Smooth muscle cell of the brain vasculature (primary cell): ENCODE measurements at regions not wholly inside any gene's neighbourhood (a gene's known extent, or its start where the extent isn't known, plus 50 kb on each side); places are given as distances from the start of the nearest gene placed in this dataset.
"Not testable (repeated sequence)": the region's sequence is repeated elsewhere in the genome, so short reads cannot be mapped to it uniquely, and the experiment has no call there.

Experiments
- DNase-seq: peaks from one replicate; pipeline ENCODE4 v3.0.0-alpha.2; 2012; ENCODE audit warnings: low read depth, low spot score

- DNase-seq = peak; percentile 6
Measured at GRCh38 chr2:13682540-13683272, 949.8 kb upstream of the LRATD1 start.

GRCh38 chr2:13686262-13686661 is 946.3 kb upstream of the LRATD1 start:
- no peak for DNase-seq

- DNase-seq = no peak
Measured at GRCh38 chr2:13694673-13695072, 937.8 kb upstream of the LRATD1 start.

GRCh38 chr2:13696601-13697000 is 935.9 kb upstream of the LRATD1 start:
- no peak for DNase-seq

- DNase-seq = no peak
Measured at GRCh38 chr2:13698847-13699246, 933.7 kb upstream of the LRATD1 start.

DNA sequence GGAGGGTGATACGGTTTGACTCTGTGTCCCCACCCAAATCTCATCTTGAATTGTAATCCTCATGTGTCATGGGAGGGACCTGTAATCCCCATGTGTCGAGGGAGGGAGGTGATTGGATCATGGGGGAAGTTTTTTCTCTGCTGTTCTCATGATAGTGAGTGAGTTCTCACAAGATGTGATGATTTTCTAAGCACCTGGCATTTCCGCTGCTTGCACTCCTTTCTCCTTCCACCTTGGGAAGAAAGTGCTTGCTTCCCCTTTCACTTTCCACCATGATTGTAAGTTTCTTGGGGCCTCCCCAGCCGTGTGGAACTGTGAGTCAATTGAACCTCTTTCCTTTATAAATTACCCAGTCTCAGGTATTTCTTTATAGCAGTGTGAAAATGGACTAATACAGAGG is 932.6 kb upstream of the LRATD1 start:
- DNase-seq = not testable (repeated sequence)

GRCh38 chr2:13711154-13711553 is 921.4 kb upstream of the LRATD1 start:
- no peak for DNase-seq

DNA sequence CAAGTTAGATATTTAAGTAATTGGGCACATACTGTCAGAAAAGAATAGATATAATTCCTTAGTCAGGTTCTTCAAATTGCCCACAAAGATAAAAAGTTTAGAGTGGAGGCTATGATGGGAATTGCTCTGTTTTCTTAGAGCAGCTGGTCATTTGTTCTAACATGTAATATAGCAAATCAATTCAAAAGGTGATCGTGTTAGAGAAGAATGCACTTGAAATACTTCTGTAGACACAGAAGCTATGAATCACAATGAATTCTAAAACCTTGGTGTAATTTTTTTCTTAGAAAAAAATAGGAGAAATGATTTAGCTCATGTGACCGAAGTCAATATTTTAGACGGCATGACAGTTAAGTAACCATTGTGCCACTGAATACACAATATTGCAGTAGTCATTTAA is 918.1 kb upstream of the LRATD1 start:
- no peak for DNase-seq

GRCh38 chr2:13725945-13726344 is 906.6 kb upstream of the LRATD1 start:
- DNase-seq = no peak

- no peak for DNase-seq
Measured at GRCh38 chr2:13745330-13745729, 887.2 kb upstream of the LRATD1 start.

GRCh38 chr2:13751955-13752354 is 880.6 kb upstream of the LRATD1 start:
- no peak for DNase-seq

DNA sequence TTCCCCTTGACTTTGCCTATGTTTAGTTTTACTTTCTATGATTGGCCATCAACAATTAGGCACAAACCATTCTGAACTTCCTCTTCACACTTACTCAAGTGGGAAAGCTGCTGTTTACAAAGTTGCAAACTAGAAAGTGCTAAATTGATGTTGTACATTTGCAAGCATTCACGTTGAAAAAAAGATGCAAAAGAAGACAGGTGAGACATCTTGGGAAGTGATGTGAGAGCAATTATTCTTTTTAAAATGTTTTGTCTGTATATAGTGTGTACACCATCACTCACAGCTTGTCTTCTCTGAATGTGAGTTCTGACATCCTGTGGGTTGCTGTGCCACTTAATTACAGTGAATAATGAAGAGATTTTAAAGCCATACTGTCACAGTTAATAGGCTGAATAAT is 874.1 kb upstream of the LRATD1 start:
- no peak for DNase-seq

DNA sequence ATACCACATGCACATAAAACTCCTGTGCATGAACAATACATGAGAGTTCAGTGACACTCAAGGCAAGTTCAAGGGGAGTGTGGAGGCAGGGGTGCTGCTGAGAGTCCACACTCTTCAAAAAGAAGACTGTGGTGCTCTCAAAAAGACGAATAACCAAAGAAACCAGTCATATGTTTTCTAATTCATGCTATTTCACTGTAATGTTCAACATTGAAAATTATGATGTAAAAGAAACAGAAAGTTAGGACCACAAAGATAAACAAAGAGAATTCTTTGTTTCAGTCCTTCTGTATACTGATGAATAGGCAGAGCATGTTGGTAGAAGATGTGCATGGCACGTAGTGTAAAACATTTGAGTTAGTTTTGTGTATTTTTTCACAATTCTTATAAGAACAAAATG is 864.2 kb upstream of the LRATD1 start:
- no peak for DNase-seq

DNA sequence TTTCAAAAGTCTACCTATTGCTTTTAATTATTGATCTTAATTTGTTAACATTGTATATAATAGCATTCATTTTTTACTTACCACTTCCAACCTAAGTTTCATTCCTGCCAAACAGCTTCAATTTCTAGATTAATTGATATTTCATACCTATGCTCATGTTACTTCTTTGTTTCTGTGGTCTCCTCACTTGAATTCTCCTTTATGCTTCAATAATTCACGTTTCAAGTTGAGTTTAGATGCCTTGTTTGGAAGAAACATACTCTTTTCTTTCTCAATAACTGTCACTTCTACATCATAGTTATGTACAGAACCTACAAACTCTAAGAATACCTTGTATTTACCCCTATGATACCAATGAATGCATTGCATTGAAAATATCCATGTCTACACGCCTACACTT is 862.2 kb upstream of the LRATD1 start:
- DNase-seq = no peak

DNA sequence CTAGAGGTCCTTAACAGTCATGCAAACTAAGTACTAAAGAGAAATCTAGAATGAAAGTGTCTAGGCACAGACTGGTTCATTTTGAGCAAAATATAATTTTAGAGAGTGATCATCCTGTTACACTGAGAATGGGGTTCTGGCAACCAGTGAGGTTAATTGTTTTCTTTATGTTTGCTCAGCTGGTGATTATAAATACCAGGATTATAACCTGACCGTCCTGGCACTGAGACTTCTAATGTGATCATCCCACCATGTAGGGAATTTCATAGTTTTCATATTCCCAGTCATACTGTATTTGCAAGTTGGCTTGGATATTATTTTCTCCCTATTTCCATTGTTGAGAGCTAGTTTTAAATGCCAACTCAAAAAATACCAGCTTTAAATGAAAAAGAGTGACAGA is 852.5 kb upstream of the LRATD1 start:
- no peak for DNase-seq

DNA sequence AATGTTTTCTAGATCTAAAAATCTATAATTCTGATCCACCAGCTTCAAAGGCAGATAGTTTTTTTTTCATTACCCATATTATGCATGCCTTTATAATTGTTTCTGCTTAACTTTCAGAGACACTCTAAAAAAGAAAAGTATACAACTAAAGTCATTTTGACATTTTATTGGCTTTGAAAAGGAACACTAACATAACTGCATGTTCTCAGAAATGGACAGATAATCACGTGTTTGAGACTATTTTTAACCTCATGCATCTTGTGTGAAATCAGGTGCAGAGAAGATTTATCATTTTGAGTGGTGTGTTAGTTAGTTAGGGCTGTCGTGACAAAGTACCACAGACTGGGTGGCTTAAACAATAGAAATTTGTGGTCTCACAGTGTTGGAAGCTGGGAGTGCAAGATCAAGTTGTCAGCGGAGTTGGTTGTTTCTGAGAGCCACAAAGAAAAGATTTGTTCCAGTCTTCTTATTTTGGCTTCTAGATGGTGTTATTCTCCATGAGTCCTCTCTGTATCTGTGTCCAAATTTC is 841.4 kb upstream of the LRATD1 start:
- no peak for DNase-seq

DNA sequence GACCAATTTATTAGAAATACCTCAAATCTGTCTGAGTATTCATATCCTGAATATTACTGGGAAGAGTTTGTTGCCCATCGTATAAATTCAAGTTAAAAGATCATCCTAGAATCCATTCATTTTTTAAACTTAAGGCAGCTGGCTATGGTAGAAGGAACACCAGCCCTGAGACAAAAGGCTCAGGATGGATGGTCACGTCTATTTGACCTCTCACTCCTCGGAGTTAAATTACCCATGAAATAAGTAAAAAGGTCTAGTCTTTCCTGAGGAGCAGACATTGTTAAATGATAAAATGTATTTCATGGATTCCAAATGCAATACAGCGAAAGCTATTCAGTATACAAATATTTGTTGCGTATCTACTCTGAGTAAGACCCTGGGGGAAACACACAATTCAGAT is 826.0 kb upstream of the LRATD1 start:
- no peak for DNase-seq

GRCh38 chr2:13813236-13813635 is 819.3 kb upstream of the LRATD1 start:
- no peak for DNase-seq

GRCh38 chr2:13818002-13818401 is 814.5 kb upstream of the LRATD1 start:
- DNase-seq = no peak

DNA sequence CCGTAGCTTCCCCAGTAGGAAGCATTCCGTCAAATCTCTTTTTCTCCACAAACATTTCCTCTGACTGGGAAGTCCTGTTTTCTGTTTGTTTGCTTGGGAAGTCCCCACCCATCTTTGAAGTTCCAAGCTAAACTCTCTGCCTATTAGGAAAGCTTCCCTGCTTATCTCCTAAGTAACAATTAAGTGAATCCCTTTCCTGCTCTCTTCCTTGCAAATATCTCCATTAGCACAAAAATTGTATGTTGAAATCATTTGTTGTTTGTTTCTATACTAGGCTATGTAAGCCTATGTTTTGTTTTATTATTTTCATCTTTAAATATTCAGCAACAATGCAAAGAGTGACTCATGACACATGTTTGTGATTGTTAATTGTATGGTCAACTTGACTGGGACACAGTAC is 812.6 kb upstream of the LRATD1 start:
- DNase-seq = no peak

DNA sequence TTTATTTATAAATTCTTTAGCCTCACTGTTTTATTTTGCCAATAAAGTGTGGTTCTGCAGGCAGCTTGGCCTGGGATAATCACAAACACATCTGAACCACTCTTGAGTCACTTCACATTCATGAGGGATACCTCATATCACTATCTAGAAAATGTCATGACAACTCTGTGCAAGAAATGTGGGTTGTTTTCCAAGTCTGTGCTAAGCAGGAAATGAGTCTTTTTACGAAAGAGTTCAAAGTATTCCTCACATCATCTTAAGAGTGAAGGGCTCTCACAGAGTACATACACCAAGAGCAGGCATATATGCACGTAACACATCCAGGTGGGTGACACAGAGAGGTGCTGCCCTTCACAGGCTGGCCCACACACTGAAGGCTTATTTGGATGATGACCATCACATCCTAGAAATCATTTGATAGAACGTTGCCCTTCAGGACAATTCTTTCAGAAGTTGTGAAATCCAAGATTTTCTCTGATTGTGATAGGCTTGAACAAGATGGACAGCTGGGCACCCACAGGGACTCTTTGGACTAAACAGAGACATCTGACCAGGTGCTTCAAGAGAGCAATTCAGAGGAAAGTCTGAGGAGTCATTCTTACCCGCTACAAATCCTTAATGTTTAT is 811.1 kb upstream of the LRATD1 start:
- DNase-seq = no peak

- no peak for DNase-seq
Measured at GRCh38 chr2:13822365-13822764, 810.2 kb upstream of the LRATD1 start.

- DNase-seq = no peak
Measured at GRCh38 chr2:13826314-13826853, 806.1 kb upstream of the LRATD1 start.
